Gastrocnemius medialis (tissue), 4 donors: ENCODE measurements at regions not wholly inside any gene's neighbourhood (a gene's known extent, or its start where the extent isn't known, plus 50 kb on each side); places are given as distances from the start of the nearest gene placed in this dataset.

Experiments
- ATAC-seq, 2 donors: fragments of 150-250 bp; one replicate each; pipeline ENCODE4 v1.9.1; 2016
- DNase-seq, 2 donors: peaks; one replicate each; pipeline ENCODE4 v3.0.0-alpha.2; 2019
- H3K27ac ChIP-seq, 4 donors: fragments of 200-600 bp; sonication (generic); 1 replicate in 1 of 4; 2 replicates in 3 of 4; pipeline ENCODE4 v1.5.1; 2016 to 2018; ENCODE audit warnings: mild to moderate bottlenecking in 2 of 4, moderate library complexity in 1 of 4
- H3K27me3 ChIP-seq, 3 donors: fragments of 200-600 bp; sonication (generic) in 2 of 3; 1 replicate in 1 of 3; 2 replicates in 2 of 3; pipeline versions ENCODE4 v1.5.1 to v1.6.0; 2016 to 2019; ENCODE audit warnings: mild to moderate bottlenecking in 1 of 3, moderate library complexity in 1 of 3
- H3K36me3 ChIP-seq, 2 donors: fragments of 200-600 bp; sonication (generic) in 1 of 2; one replicate each; pipeline ENCODE4 v1.5.1; 2017 to 2018
- H3K4me1 ChIP-seq, 2 donors: fragments of 200-600 bp; sonication (generic) in 1 of 2; one replicate each; pipeline ENCODE4 v1.5.1; 2016 to 2017; ENCODE audit warnings: mild to moderate bottlenecking in 2 of 2
- H3K4me3 ChIP-seq, 4 donors: fragments of 200-600 bp; sonication (generic) in 3 of 4; 1 replicate in 1 of 4; 2 replicates in 3 of 4; pipeline ENCODE4 v1.5.1; 2016 to 2019; ENCODE audit warnings: mild to moderate bottlenecking in 2 of 4
- H3K9me3 ChIP-seq, 3 donors: fragments of 200-600 bp; sonication (generic) in 2 of 3; 1 replicate in 1 of 3; 2 replicates in 2 of 3; pipeline ENCODE4 v1.5.1; 2016 to 2019
- CTCF ChIP-seq, 5 experiments: fragments of 450-650 bp in 3 of 5; fragments of 200-600 bp in 2 of 5; sonication (generic) in 2 of 5; IDR thresholded peaks in 4 of 5; conservative IDR thresholded peaks in 1 of 5; 1 replicate in 4 of 5; 2 replicates in 1 of 5; pipeline ENCODE4 v1.5.1; 2016 to 2019; ENCODE audit warnings: antibody characterized with exemption in 5 of 5, mild to moderate bottlenecking in 3 of 5, moderate library complexity in 3 of 5
- POLR2A ChIP-seq, 2 donors: fragments of 450-650 bp; IDR thresholded peaks; one replicate each; pipeline ENCODE4 v1.6.1; 2017; ENCODE audit warnings: antibody characterized with exemption in 2 of 2, mild to moderate bottlenecking in 2 of 2, moderate library complexity in 2 of 2
- in situ Hi-C, 4 donors: fragments of 200-750 bp; cut with MboI; loops; one replicate each; pipeline versions ENCODE4 v1.15.0 to v1.8.0; 2017; ENCODE audit warnings: low sequenced_read_pairs in 4 of 4
- intact Hi-C: fragments of 100-400 bp; cut with DNase I; formaldehyde crosslinking; loops from one replicate; pipeline ENCODE4 v1.15.1; 2023; ENCODE audit warnings: low total_unique reads

DNA sequence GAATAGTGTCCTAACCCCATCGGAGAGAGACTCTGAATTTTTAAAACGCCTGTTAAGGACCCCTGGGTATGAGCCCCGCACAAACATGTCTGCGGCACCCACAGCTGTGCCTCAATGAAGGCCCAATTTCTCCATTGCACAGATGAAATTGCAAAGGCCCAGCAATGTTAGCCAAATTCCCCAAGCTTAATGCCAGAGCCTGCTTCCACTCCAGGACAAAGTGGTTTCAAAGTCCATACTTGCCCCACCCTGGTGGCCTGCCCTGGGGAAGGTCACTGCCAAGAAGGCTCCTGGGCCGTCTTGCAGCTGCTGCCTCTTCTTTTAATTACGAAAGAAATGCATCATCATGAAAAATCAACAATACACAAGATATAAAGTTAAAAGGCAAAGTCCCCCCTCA lies 1179.7 kb downstream of the VRK1 start:
- Histone ChIP-seq H3K36me3 (no peaks in the 10 kb centered on the region), H3K27ac (peak overlapping the region in 1 of 4 donors; percentile 22), H3K27me3 (no peaks in the 10 kb centered on the region), H3K9me3 (no peaks in the 10 kb centered on the region), H3K4me1 (no peaks in the 10 kb centered on the region), H3K4me3 (no peak overlapping the region)
- peak; percentile 31 to 77 for ATAC-seq
- intact Hi-C loops (no loop called here), in situ Hi-C loops (no loop called here)
- TF ChIP-seq POLR2A (IDR thresholded peaks at IDR 0.05) (no peak), CTCF (IDR thresholded peaks at IDR 0.05 in 4 of 5, conservative IDR thresholded peaks at IDR 0.05 in 1 of 5) (no peak)
- peak; percentile 16 to 66 for DNase-seq

DNA sequence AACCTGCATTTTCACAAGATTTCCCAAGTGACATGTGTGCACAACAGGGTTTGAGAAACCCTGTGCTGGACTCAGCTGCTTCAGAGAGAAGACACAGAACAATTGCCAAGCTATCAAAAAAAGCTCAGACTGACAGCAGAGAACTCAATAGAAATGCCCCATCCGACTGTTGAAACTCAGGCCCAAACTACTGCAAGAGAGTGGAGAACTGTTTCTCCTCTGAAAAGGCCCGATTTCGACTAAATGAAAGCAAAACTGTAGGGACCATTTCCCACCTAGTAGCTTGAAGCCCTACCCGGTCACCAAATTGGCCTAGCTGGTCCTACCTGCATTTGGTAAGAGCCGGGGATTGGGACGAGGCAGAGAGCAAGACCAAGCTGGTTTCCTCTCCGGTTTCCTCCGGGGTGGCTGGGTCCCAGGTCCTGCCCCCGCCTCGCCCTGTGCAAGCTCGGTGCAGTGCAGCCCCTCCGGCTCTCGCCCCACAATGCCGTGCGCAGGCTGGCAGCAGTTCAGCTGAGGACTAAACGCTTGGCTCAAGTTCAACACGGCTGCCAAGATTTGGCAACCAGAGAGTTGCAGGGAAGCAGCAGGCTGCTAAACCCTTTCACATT lies 1180.6 kb downstream of the VRK1 start:
- H3K27me3 ChIP-seq: no peaks in the 10 kb centered on the region
- H3K4me3 ChIP-seq: peak overlapping the region; percentile 15 to 45 (median 36)
- in situ Hi-C loops: no loop called here
- DNase-seq (peak; percentile 3 to 26), ATAC-seq (peak; percentile 10 to 27)
- intact Hi-C loops: no loop called here
- H3K4me1 ChIP-seq: no peaks in the 10 kb centered on the region
- peak overlapping the region in 1 of 4 donors; percentile 22 for H3K27ac ChIP-seq
- TF ChIP-seq CTCF (IDR thresholded peaks at IDR 0.05 in 4 of 5, conservative IDR thresholded peaks at IDR 0.05 in 1 of 5): no peak
- no peak for TF ChIP-seq POLR2A (IDR thresholded peaks at IDR 0.05)
- no peaks in the 10 kb centered on the region for H3K9me3 ChIP-seq
- H3K36me3 ChIP-seq: no peaks in the 10 kb centered on the region

GRCh38 chr14:97978341-97978740 lies 1181.2 kb downstream of the VRK1 start:
- Histone ChIP-seq H3K9me3 (no peaks in the 10 kb centered on the region), H3K4me3 (peak overlapping the region in 3 of 4 donors; percentile 27 to 45 (median 45)), H3K36me3 (no peaks in the 10 kb centered on the region), H3K27me3 (no peaks in the 10 kb centered on the region), H3K4me1 (no peaks in the 10 kb centered on the region), H3K27ac (no peak overlapping the region)
- TF ChIP-seq POLR2A (IDR thresholded peaks at IDR 0.05) (no peak), CTCF (IDR thresholded peaks at IDR 0.05 in 4 of 5, conservative IDR thresholded peaks at IDR 0.05 in 1 of 5) (no peak)
- in situ Hi-C loops (no loop called here), intact Hi-C loops (no loop called here)
- ATAC-seq (peak in 1 of 2 donors; percentile 53), DNase-seq (peak; percentile 9 to 49)

DNA sequence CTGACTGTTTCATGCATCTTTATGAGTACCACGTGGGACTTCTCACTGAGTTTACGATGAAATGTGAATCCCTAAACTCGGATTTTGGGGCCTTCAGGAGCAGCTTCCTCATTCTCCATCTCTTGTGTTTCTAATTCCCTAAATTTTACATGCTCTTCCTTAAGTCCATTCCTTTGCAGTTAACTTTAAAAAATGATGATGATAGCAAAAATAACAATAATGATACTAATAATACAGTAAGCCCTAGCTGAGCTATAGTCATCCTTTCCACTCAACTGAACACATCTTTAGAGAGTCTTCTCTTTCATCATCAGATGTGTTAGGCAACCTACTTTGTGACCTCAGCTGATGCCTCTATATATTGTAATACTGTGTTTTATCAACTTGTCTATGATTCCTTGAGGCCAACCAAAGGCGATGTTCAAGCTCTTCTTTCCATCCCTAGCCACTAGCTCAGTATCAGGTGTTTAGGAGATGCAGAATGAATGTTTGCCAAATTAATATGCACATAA lies 1196.4 kb downstream of the VRK1 start:
- H3K4me1 ChIP-seq: no peaks in the 10 kb centered on the region
- H3K9me3 ChIP-seq: no peaks in the 10 kb centered on the region
- in situ Hi-C loops (no loop called here), intact Hi-C loops (no loop called here)
- DNase-seq: no peak
- H3K27ac ChIP-seq: no peak overlapping the region
- ATAC-seq: no peak
- no peaks in the 10 kb centered on the region for H3K36me3 ChIP-seq
- TF ChIP-seq POLR2A (IDR thresholded peaks at IDR 0.05): no peak
- TF ChIP-seq CTCF (IDR thresholded peaks at IDR 0.05 in 4 of 5, conservative IDR thresholded peaks at IDR 0.05 in 1 of 5): no peak
- H3K4me3 ChIP-seq: no peak overlapping the region
- H3K27me3 ChIP-seq: no peaks in the 10 kb centered on the region
